Erythroblast (primary cell): ENCODE measurements at regions not wholly inside any gene's neighbourhood (a gene's known extent, or its start where the extent isn't known, plus 50 kb on each side); places are given as distances from the start of the nearest gene placed in this dataset.

Source experiments
- GATA1 ChIP-seq: IDR thresholded peaks from 2 replicates; pipeline ENCODE4 v1.6.1; 2011; ENCODE audit warnings: low read depth, mild to moderate bottlenecking, control low read depth, low read length, moderate library complexity
- POLR2A ChIP-seq: IDR thresholded peaks from 2 replicates; pipeline ENCODE4 v1.6.1; 2011; ENCODE audit warnings: mild to moderate bottlenecking, low read length

DNA sequence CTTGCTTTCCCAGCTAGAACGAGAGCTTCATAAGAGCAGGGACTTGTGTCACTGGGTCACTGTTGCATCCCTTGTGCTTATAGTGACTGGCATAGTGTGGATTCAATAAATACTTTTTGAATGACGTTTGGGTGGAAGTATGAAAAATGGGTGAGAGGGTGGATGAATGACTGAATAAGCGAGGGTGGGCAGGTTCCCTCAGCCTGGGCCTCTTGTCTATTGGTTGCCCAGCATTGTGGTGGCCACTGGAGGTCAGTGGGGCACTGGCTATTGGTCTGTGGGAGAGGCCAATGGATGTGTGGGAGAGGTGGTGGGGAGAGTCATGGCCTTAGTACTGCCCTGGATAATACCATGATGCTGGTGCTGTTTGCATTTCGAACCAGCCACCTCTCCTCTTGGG lies 93.8 kb upstream of the SKOR2 start:
- TF ChIP-seq POLR2A = no peak
- no peak for TF ChIP-seq GATA1
